LNCAP (cell line): ENCODE measurements at regions not wholly inside any gene's neighbourhood (a gene's known extent, or its start where the extent isn't known, plus 50 kb on each side); places are given as distances from the start of the nearest gene placed in this dataset.

Experiments used
- CTCF ChIP-seq: fragments of 450-650 bp; IDR thresholded peaks from 2 replicates; pipeline ENCODE4 v1.5.1; 2017; ENCODE audit warnings: mild to moderate bottlenecking

GRCh38 chr3:64921281-64922065 lies 233.7 kb upstream of the ADAMTS9 start:
- TF ChIP-seq CTCF: no peak

GRCh38 chr3:64919934-64920333 lies 232.1 kb upstream of the ADAMTS9 start:
- TF ChIP-seq CTCF: no peak

- TF ChIP-seq CTCF: no peak
Observed at GRCh38 chr3:64918989-64919388, 231.2 kb upstream of the ADAMTS9 start.

DNA sequence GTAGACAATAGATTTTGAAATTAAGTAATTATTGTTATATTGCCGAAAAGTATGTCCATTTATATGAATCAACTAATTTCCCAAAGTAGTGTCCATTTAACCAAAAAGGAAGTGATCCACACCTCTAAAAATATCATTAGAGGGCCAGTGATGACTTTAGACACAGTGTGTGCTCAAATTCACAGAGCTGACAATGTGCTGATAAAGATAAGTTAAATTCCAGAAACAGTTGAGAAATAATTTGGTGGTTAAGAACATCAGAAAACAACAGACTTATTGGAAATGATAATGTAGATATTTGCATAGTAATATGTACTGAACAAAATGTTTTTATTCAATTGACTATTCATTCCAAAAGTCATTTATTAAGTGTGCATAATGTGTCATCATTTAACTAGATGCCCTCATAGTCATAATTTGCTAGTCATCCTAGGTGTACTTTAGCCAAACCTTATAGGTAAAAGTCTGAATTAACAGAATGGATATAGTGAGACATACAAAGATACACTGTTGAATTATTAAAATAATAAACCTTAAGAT lies 230.2 kb upstream of the ADAMTS9 start:
- no peak for TF ChIP-seq CTCF

- no peak for TF ChIP-seq CTCF
Observed at GRCh38 chr3:64916937-64917336, 229.1 kb upstream of the ADAMTS9 start.

DNA sequence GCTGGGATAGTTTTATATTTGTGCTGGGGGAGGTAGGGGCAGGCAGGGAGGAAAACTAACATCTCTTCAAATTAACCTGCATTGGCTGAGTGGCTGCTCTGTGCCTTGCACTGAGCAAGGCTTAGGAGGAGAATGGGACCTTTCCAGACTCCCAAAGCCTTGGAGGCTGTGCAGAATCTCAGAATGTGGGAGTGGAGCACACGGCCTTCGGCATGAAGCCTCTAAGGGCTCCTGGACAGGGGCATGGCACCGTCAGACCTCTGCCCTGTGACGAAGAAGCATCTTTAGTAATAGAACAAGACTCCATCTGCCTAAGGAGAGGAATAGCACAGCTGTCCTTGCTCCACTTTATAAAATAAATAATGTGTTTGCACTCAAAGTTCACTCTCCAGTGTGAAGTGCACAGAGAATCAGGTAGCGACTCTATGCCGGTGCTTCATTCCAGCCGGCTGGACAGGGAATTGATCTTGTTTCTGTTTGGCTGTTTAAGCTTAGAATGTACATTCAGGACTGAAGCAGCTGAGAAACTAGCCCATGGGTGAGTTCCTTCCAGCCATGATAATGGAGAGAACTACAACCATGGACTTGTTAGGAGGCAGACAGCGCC lies 228.5 kb upstream of the ADAMTS9 start:
- TF ChIP-seq CTCF: no peak

DNA sequence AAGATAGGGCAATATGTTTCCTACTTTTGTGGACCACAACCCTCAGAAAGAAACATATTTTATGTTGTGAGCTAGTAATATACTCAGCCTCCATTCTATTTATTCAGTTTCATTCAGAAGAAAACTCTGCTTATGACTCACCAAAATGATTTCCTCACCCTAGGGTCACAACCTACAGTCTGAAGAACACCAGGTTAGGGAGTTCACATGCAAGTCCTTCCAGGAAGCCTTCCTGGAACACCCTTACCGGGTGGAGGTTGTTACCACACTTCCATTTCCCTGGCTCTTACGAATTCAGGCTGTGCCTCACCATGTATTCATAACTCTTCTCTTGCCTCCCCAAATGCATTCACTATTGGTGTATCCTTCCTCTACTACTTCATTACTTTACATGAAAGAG lies 228.0 kb upstream of the ADAMTS9 start:
- TF ChIP-seq CTCF: no peak
